GM18520 (cell line): ENCODE measurements at regions not wholly inside any gene's neighbourhood (a gene's known extent, or its start where the extent isn't known, plus 50 kb on each side); places are given as distances from the start of the nearest gene placed in this dataset.
"Not testable (repeated sequence)": the region's sequence is repeated elsewhere in the genome, so short reads cannot be mapped to it uniquely, and the experiment has no call there.

Experiments
- ATAC-seq: cut with Tn5 transposase; IDR thresholded peaks from one replicate; pipeline ENCODE4 v1.9.1; 2021; ENCODE audit not compliant: unreplicated experiment

DNA sequence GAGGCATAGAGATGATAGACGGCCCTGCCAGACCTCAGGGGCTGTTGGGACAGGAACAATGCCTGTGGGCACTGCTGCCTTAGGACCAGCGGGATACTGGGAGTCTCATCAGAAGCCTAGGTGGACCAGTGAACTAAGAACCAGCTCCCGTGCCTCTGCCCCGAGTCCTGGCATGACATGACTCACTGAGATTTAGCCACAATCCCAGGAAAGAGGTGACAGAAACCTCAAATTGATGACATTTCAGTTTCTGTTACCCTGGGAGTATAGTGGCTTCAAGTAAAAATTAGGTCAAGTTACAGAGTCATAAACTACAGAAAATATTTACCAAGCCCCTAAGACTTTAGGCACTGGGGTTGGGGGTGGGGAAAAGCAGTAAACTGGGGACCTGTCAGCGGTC lies 74.6 kb upstream of the GADD45A start:
- no peak for ATAC-seq

DNA sequence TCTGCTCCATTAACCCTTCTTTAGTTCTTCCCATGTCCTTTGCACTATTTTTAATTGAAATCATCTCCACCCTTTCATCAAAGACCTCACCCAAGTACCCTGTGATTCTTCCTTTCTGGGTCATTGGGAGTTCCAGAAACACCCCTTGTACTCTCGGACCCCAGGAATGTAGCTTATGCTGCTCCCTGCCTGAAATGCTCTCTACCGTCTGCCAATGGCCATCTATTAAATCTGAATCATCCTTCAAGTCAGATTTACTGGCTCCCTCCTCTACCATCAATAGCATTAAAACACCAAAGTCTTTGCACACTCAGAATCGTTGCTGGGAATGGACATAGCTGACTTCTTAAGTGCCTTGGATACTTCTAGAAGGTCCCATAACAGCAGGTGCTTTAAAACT lies 73.2 kb upstream of the GADD45A start:
- no peak for ATAC-seq

DNA sequence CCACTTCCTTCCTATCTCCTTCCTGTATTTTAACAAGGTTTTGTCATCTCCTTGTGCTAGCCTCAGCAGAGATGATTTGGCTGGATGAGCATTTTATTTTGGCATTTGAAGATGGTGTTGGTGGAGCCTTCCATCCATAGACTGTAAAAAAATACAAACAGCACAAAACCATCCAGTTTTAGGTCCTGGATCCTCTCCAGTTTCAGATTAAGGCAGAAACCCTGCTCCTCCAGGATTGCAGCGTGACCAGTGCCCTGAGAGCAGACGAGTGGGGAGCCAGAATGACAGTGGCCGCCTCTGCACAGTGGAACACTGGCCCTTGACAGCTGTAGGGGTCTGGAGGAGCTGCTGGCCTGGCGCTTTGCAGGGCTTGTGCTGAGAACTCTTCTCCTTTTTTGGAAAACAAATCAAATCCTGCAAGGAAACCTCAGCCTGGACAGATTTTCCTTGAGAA lies 72.2 kb upstream of the GADD45A start:
- ATAC-seq, result no peak

DNA sequence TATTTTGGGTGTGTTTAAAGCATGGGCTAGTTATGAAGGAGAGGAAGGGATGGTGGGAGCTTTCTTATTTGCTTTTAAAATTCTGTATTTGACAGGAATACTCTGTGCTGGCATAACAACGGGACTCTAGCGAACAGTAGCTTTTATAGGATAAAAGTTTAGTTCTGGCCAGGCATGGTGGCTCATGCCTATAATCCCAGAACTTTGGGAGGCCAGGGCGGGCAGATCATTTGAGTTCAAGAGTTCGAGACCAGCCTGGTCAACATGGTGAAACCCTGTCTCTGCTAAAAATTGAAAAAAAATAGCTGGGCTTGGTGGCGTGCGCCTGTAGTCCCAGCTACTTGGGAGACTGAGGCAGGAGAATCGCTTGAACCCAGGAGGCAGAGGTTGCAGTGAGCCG lies 71.5 kb upstream of the GADD45A start:
- ATAC-seq, result not testable (repeated sequence)

DNA sequence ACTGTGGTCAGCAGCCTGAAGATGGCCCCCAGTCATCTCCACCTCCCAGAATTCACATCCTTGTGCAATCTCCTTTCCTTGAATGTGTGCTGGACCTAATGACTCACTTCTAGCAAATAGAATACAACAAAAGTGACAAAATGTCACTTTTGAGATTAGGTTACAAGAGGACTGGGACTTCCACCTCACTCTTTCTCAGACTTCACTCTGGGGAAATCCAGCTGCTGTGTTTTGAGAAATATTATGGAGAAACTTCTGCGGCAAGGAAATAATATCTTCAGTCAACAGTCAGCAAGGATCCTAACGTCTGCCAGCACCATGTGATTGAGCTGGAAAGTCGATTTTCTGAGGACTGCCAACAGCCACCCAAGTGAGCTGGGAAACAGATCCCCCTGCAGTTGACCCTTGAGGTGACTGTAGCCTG lies 70.5 kb upstream of the GADD45A start:
- no peak for ATAC-seq

DNA sequence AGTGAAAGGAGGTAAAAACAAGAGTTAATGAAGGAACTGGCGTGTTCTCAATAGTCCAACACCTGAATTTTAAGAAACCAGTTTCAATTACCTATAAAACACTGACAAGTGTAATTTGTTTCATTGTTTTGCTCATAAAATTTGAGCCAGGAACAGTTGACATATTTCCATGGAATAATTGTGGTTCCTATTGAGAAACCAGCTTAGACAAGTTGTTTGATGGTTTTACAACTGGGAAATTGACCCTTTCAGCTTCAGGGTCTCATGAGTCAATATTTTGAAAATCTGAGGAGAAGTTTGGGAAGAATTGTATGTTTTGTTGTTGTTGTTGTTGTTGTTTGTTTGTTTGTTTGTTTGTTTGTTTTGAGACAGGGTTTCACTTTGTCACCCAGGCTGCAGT lies 69.1 kb upstream of the GADD45A start:
- no peak for ATAC-seq

DNA sequence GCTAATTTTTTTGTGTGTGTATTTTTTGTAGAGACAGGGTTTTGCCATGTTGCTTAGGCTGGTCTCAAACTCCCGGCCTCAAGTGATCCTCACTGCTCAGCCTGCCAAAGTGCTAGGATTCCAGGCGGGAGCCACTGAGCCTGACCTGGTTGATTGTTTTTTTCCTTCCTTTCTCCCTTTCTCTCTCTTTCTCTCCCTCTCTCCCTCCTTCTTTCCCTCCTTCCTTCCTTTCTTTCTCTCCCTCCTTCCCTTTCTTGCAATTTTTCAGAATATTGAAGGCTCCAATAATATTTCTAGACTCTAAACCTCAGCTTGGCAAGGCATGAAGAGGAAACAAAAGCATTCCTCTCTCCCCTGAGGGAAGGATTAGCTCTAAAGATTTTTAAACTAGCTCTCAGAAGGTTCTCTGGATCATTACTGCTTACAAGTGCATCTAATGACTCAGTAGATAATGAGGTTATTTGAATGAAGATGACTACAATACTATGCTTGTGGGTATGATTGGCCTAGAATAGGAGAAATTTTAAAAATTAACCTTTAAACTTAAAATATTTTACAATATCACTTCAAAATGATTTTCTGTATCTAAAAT lies 68.5 kb upstream of the GADD45A start:
- no peak for ATAC-seq

DNA sequence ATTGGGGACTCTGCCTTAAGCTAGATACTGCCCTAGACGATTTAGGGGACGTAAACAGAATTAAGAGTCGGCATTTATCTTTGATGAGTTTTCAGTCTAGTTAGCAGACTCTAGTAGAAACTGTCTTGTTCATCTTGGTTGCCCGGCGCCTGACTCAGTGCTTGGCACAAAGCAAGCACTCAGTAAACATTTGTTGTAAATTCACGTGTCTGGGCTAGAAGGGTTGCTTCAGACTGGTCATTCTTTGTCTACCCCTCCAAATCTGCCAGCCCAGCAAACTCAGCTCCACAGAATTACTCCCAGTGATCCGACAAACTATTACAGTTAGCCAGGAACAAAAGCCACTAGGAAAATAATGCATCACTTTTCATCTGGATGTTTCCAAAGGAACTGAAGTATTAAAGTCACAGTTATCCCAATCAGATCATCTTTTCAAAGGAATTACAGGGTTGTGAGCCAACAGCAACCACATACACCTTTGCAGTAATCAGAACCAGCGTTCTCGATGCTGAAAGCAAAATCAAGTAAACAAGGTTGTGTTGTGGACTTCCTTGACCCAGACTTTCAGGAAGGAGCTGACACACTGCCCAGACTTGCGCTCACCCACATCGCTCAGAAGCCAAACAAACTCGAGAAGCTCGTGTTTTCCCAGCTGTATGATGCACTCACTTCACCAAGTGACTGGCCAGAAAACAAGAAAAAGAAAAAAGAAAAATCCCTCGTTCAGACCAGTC lies 66.5 kb upstream of the GADD45A start:
- ATAC-seq, result no peak

DNA sequence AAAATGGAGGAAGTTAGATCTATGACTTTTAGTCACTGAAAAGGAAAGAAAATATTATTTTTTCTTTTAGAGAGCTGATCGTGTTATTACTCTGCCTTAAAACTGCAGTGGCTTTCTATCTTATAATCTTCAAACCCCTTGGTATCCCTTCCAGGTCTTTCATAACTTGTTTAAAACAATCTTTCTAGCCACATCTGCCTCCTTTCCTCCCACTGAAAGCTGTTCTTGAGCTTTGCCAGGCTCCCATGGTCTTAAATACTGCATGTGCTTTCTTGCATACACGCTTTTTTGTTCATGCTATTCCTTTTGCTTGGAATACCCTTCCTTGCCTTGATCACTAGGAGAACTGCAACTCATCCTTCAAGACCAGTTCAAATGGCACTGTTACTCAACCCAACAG lies 65.9 kb upstream of the GADD45A start:
- no peak for ATAC-seq

DNA sequence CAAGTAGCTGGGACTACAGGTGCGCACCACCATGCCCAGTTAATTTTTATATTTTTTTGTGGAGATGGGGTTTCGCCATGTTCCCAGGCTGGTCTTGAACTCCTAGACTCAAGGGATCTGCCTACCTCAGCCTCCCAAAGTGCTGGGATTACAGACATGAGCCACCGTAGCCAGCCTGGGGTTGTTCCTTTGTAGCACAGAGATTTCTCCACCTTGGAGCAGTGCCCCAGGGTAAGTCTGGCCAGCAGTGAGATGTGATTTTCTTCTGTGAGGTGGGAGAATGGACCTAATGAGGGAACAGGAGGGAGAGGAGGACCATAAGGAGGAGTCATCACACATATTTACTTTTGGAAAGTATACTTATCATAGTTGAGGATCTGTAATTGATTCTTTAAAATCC lies 61.1 kb upstream of the GADD45A start:
- no peak for ATAC-seq

DNA sequence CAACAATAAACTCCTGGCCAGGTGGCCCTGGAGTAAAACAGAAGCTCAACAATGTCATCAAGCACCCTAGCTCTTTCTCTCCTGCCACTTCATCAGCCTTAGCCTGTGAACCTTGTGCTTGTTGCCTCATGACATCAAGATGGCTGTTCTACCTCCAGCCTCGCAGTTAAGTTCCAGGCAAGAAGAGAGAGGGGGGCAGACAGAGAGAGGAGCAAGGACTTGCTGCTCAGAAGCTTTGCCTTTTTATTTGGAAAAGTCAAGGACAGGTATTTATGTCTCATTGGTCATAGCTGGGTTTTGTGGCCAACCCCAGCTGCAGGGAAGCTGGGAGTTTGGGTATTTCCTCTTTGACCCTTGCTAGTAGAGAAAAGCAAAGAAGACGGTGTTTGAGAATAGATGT lies 60.3 kb upstream of the GADD45A start:
- ATAC-seq, result no peak

DNA sequence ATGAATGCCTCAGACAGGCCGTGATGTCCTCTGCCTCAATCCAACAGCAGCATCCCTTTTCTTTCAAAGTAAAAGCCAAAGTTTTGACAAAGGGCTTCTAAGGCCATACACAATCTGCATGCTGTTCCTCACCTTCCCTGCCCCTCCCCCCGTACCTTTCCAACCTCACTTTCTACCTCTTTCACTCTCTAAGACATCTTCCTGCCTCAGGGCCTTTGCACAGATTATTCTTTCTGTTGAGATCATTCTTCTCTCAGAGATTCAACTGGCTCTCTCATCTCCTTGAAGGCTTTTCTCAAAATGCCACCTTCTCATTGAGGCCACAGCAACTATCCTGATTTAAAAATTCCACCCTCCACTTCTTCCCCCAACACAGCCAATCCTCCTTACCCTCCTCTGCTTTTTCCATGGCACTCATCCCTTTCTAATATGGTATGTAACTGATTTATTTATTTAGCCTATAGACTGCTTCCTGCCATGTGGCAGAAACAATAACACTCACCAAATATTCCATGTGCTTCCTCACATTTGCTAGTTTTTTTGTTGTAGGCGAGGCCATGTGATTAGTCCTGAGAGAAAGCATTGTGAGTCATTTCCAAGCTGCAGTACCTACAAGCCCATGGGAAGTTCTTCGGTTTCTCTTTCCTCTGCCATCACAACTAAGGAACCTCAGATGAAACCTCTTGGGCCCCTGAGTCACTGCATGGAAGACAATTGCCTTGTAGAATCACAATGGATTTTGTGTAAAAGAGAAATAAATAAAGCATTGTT lies 58.7 kb upstream of the GADD45A start:
- ATAC-seq, result no peak

DNA sequence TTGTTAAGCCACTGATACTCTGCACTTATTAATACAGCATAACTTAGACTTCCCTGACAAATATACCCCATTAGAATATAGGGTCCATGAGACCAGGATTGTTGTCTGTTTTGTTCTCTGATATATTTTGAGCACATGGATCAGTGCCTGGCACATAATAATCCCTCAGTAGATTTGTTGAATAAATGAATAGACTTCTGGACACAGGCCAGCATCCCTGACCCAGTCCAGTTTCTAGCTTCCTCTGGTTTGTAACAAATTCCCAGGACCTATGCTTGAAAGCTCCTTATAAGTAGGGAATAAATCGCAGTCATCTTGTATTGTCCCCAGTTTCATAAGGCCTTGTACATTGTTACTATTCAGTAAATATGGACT lies 58.2 kb upstream of the GADD45A start:
- no peak for ATAC-seq

DNA sequence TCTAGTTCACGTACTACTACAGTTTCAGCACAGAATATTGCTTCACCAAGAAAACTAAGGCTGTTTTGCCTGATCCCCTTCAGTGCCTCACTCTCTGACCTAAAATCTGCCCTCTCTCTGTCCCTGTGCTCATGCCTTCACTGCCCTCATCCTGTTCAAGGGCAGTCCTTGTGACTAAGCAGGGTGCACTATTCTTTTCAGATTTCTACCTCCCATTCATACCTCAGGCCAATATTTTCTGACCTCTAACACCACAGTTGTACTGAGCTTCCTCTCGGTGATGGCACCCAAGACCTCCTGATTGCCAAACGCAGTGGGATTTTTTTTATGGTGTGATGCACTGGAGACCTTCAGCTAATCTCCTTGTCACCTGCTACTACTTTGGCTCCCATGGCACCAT lies 57.7 kb upstream of the GADD45A start:
- ATAC-seq, result no peak

DNA sequence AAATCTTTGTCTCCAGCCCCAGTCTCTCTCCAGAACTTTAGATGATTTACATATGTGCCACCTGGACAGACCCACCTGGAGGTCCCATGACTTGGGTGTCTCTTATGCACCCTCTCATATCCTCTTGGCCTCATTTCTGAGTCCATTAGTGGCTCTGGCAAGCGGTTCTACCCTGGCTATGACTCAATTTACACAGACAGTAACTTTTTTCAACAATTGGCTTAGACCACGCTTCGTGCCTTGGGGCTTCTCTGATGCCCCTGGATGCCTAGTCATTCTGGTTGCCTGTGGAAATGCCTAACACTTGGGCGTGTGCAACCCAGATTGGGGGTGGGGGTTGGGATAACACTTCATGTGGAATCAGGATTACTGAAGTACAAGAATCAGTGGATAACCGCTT lies 57.1 kb upstream of the GADD45A start:
- ATAC-seq, result no peak

DNA sequence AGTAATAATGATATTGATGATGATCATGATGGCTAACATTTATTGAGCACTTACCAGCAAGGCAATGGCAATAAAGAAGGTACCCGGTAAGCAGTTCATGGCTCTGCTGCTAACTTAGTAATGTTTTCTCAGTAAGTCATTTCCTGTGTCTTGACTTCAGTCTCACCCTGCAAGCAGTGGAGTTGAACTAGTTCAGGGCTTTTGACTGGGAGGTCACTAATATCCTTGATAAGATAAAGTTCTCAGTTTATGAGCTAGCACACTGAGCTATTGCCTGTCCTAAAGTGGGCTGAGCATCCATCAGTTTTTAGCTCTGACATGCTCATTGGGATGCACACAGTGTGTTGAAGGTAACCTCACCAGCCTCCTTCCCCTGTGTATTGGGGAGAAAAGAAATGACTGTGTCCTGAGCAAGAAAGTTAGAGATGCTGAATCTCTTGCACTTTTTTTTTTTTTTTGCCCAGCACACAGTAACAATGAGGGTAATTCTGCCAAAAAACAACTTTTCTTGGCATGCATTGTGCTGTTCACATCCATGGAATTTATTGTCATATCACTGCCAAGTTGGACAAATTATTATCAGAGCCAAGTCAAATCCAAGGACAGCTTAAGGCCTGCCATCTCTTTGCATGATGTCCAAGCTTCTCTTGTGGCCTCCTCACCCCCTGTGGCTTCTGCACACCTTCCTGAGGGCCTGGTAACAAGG lies 55.5 kb upstream of the GADD45A start:
- no peak for ATAC-seq

DNA sequence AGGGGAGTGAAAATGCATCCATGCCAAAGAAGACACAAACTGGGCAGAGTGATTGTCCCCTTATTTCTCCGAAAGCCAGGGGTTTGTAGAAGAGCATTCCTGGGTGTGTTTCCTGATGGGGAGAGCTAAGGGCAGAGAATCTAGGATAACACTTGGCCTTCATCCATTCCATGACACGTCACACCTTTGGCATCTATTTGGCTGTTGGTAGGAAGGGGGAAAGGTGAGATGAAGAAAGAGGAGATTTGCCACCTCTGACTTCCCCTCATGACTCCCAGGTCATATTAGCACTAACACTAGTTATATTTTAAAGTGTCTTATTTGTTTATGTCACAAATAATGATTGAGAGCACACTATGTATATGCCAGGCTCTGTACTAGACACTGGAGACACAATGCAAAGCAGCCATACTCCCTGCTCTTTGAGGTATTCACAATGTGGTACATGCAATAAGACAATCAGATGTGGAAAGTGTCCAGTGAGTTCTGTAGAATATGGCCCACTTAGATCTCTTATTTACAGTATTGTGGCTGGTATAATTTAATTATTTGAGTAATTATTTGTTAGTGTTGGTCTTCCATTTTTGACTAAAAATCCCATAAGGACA lies 54.5 kb upstream of the GADD45A start:
- no peak for ATAC-seq

DNA sequence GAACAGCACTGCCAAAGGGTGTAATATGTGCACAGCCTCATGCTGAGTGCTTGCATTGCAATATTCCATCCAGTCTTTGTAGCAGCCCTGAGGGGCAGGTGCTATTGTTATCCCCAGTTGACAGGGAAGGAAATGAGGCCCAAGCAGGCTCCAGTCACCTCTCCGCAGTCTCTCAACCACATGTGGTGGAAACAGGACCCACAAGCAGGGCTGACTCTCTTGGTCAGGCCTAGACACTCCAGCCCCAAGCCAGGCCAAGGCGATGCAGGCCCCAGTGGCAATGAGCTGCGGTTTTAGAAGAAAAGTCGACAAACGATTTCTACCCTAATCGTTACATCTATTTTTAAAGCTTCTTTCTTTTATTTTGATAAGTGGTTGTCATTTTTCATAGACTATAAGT lies 52.6 kb upstream of the GADD45A start:
- ATAC-seq, result no peak

DNA sequence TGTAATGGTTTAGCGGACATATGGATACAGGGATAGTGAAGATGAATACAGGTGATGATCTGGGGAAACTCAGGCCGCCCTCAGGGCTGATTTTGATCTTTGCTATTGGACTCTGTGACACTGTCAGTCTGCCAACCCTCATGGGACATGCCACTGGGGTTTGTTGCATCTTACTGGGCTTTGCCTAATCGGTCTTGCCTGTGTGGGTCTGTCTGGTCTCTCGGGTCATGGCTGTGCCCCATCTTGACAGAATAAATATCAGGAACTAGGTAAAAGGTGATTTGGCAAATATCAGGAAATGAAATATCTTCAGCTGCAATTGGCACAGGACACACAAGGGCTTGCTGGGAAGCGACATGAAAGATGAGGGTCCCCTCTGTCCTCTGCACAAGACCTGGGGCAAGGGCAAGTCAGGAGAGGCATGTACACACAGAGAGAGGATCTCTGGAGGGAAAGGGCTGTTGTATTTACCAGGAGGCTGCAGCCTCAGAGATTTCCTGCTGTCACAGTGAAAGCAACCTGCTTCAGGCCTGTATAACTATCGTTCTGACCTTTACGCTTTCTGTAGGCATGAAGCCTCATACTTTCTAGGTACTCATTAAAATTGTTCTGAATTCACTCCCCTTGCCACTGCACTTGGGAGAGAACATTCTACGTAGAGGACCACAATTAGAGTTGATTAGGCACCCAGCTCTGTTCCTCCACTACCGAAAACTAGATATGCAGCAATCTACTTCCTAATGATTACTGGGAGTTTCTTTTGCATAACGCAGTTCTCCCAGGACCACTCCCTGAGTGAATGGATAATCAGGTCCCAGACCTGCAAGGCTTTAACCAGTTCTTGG lies 52.0 kb upstream of the GADD45A start:
- ATAC-seq, result no peak

DNA sequence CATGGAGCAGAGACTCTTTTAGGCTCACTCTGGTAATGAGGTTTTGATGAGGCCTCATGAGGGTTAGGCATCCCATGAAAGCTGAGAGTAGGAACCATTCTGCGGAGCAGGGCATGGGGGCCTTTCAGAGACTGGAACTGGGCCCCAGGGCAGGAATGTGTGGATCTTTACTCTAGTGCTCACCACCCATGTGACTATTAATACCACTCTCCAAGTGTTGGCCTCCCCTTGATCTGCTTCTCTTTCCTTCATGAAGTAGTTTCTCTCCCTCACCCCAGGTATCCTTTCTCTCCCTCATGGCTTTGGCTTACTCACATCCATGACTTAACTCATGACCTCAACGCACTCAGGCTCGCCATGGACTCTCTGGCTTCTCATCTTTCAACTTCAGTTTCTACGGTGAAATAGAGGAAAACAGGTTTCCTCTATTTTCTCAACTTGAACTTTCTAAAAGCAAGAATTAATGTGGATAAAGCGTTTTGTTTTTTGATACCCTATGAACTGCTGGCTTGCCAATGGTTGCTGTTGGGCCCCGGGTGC lies 50.5 kb upstream of the GADD45A start:
- no peak for ATAC-seq
